OCI-LY7 (cell line): ENCODE measurements at regions not wholly inside any gene's neighbourhood (a gene's known extent, or its start where the extent isn't known, plus 50 kb on each side); places are given as distances from the start of the nearest gene placed in this dataset.

Experiments used
- CTCF ChIP-seq: fragments of 200-600 bp; sonication (generic); conservative IDR thresholded peaks from 2 replicates; pipeline ENCODE4 v1.5.1; 2014; ENCODE audit warnings: mild to moderate bottlenecking, antibody characterized with exemption, low read length, moderate library complexity, mixed read lengths
- EZH2phosphoT487 ChIP-seq: fragments of 200-600 bp; sonication (generic); IDR thresholded peaks from 2 replicates; pipeline ENCODE4 v1.6.1; 2018; ENCODE audit warnings: low read depth, borderline replicate concordance, mild to moderate bottlenecking, mixed run types, antibody characterized with exemption, low read length, moderate library complexity, mixed read lengths

- TF ChIP-seq CTCF: no peak
- TF ChIP-seq EZH2phosphoT487: no peak
These were observed 62.8 kb downstream of the IRF2BP2 start for GRCh38 chr1:234546890-234547788.
